Tibial nerve (tissue), 4 donors: ENCODE measurements at regions not wholly inside any gene's neighbourhood (a gene's known extent, or its start where the extent isn't known, plus 50 kb on each side); places are given as distances from the start of the nearest gene placed in this dataset.

Source experiments
- DNase-seq, 2 donors: peaks; one replicate each; pipeline ENCODE4 v3.0.0-alpha.2; 2019; ENCODE audit warnings: low spot score in 2 of 2
- H3K27ac ChIP-seq, 4 donors: fragments of 200-600 bp; sonication (generic) in 3 of 4; one replicate each; pipeline ENCODE4 v1.5.1; 2017 to 2019; ENCODE audit warnings: mild to moderate bottlenecking in 1 of 4
- H3K27me3 ChIP-seq, 2 donors: fragments of 200-600 bp; sonication (generic) in 1 of 2; one replicate each; pipeline versions ENCODE4 v1.5.1 to v1.6.0; 2017 to 2019
- H3K36me3 ChIP-seq, 3 donors: fragments of 200-600 bp; sonication (generic); one replicate each; pipeline ENCODE4 v1.5.1; 2018 to 2019
- H3K4me1 ChIP-seq, 4 donors: fragments of 200-600 bp; sonication (generic) in 3 of 4; one replicate each; pipeline ENCODE4 v1.5.1; 2017 to 2019
- H3K4me3 ChIP-seq, 4 donors: fragments of 200-600 bp; sonication (generic) in 3 of 4; one replicate each; pipeline ENCODE4 v1.5.1; 2017 to 2019; ENCODE audit warnings: mild to moderate bottlenecking in 1 of 4, moderate library complexity in 1 of 4
- H3K9me3 ChIP-seq, 4 donors: fragments of 200-600 bp; sonication (generic) in 3 of 4; one replicate each; pipeline ENCODE4 v1.5.1; 2017 to 2019
- CTCF ChIP-seq, 5 experiments: fragments of 200-600 bp in 3 of 5; fragments of 450-650 bp in 2 of 5; sonication (generic) in 3 of 5; IDR thresholded peaks; one replicate each; pipeline ENCODE4 v1.5.1; 2016 to 2019; ENCODE audit warnings: antibody characterized with exemption in 5 of 5, mild to moderate bottlenecking in 3 of 5, moderate library complexity in 2 of 5
- EP300 ChIP-seq, 2 donors: sonication (generic); formaldehyde crosslinking; IDR thresholded peaks; one replicate each; pipeline ENCODE4 v1.6.1; 2017; ENCODE audit warnings: antibody characterized with exemption in 2 of 2, mild to moderate bottlenecking in 1 of 2
- POLR2A ChIP-seq, 2 donors: fragments of 450-650 bp; IDR thresholded peaks; one replicate each; pipeline ENCODE4 v1.6.1; 2017; ENCODE audit warnings: antibody characterized with exemption in 2 of 2, mild to moderate bottlenecking in 2 of 2, moderate library complexity in 2 of 2
- WGBS, 2 donors: methylation state at CpG; one replicate each; pipeline ENCODE4 v1.1.5; 2018; 5-methylcytosine and 5-hydroxymethylcytosine counted together

DNA sequence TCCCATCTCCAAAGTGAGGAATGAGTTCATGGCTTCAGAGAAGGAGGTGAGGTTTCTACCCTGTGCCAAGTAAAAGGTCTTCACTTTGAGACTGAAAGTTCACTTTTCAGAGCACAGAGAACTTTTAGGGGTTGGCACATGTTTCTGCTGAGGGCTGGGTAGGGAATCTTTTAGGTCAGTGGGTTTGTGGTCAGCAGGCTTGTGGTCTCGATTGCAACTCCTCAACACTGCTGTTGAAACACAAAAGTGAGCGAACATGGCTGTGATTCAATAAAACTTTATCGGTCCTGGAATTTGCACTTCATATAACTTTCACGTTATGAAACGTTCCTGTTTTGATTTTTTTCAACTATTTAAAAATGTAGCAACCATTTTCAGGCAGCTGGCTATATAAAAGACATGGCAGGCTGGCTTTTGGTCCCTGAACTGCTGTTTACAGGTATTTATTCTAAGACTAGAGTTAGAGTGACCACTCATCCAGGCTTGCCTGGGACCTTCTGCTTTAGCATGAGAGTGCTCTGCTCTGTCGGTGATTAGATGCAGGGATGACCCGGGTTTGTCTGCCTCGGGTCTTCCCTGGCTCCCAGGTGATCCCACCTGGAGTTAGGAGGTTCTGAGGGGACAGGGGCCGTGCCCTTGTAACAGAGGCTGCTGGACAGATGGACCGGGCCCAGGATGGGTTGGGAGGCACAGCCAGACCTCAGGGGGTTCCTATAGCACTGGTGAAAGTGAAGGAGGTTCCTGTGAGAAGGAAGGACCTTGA, 62.7 kb upstream of the TAF1B start:
- WGBS, 2 donors: 86 to 90% methylated on average over 10 of the region's 10 CpGs
- no peak overlapping the region for H3K4me3 ChIP-seq
- DNase-seq: no peak
- no peaks in the 10 kb centered on the region for H3K9me3 ChIP-seq
- H3K36me3 ChIP-seq: no peaks in the 10 kb centered on the region
- H3K27me3 ChIP-seq: no peaks in the 10 kb centered on the region
- H3K4me1 ChIP-seq: peaks cover 0 to 5% (median 0%) of the 10 kb centered on the region in 4 donors
- no peak for TF ChIP-seq EP300 (IDR thresholded peaks at IDR 0.05)
- no peak for TF ChIP-seq CTCF (IDR thresholded peaks at IDR 0.05)
- no peak for TF ChIP-seq POLR2A (IDR thresholded peaks at IDR 0.05)
- no peak overlapping the region for H3K27ac ChIP-seq

- no peaks in the 10 kb centered on the region for H3K36me3 ChIP-seq
- peaks cover 0 to 5% (median 0%) of the 10 kb centered on the region in 4 donors for H3K4me1 ChIP-seq
- H3K9me3 ChIP-seq: no peaks in the 10 kb centered on the region
- no peak overlapping the region for H3K4me3 ChIP-seq
- DNase-seq: no peak
- TF ChIP-seq EP300 (IDR thresholded peaks at IDR 0.05): no peak
- no peak for TF ChIP-seq POLR2A (IDR thresholded peaks at IDR 0.05)
- TF ChIP-seq CTCF (IDR thresholded peaks at IDR 0.05): no peak
- 88 to 93% methylated on average over 9 of the region's 9 CpGs for WGBS, 2 donors
- H3K27me3 ChIP-seq: no peaks in the 10 kb centered on the region
- no peak overlapping the region for H3K27ac ChIP-seq
Measured at GRCh38 chr2:9781252-9781651, 62.0 kb upstream of the TAF1B start.

- Histone ChIP-seq H3K27me3 (no peaks in the 10 kb centered on the region), H3K4me1 (peaks cover 0 to 5% (median 0%) of the 10 kb centered on the region in 4 donors), H3K27ac (no peak overlapping the region), H3K9me3 (no peaks in the 10 kb centered on the region), H3K4me3 (no peak overlapping the region), H3K36me3 (no peaks in the 10 kb centered on the region)
- DNase-seq: no peak
- 74 to 80% methylated on average over 8 of the region's 8 CpGs for WGBS, 2 donors
- TF ChIP-seq POLR2A (IDR thresholded peaks at IDR 0.05) (no peak), CTCF (IDR thresholded peaks at IDR 0.05) (no peak), EP300 (IDR thresholded peaks at IDR 0.05) (no peak)
Measured at GRCh38 chr2:9782197-9782719, 61.0 kb upstream of the TAF1B start.

GRCh38 chr2:9789371-9789770, 53.9 kb upstream of the TAF1B start:
- TF ChIP-seq POLR2A (IDR thresholded peaks at IDR 0.05): no peak
- no peak for TF ChIP-seq CTCF (IDR thresholded peaks at IDR 0.05)
- no peak for TF ChIP-seq EP300 (IDR thresholded peaks at IDR 0.05)
- WGBS, 2 donors: 87 to 89% methylated on average over 3 to 10 of the region's 10 CpGs

GRCh38 chr2:9790702-9791225, 52.5 kb upstream of the TAF1B start:
- Histone ChIP-seq H3K9me3 (peaks cover 0 to 6% (median 0%) of the 10 kb centered on the region in 4 donors), H3K27me3 (no peaks in the 10 kb centered on the region), H3K4me1 (peaks cover 0 to 5% (median 0%) of the 10 kb centered on the region in 4 donors), H3K4me3 (no peak overlapping the region), H3K36me3 (no peaks in the 10 kb centered on the region), H3K27ac (no peak overlapping the region)
- TF ChIP-seq CTCF (IDR thresholded peaks at IDR 0.05) (no peak), POLR2A (IDR thresholded peaks at IDR 0.05) (no peak), EP300 (IDR thresholded peaks at IDR 0.05) (no peak)
- DNase-seq: no peak
- 93 to 94% methylated on average over 8 of the region's 8 CpGs for WGBS, 2 donors

More at GRCh38 chr2:9789371-9789770, 53.9 kb upstream of the TAF1B start:
- Histone ChIP-seq H3K4me3 (no peak overlapping the region), H3K27me3 (no peaks in the 10 kb centered on the region), H3K36me3 (no peaks in the 10 kb centered on the region), H3K4me1 (peaks cover 0 to 5% (median 0%) of the 10 kb centered on the region in 4 donors), H3K9me3 (peaks cover 0 to 6% (median 0%) of the 10 kb centered on the region in 4 donors), H3K27ac (no peak overlapping the region)
- no peak for DNase-seq
